Loucy (cell line): ENCODE measurements at regions not wholly inside any gene's neighbourhood (a gene's known extent, or its start where the extent isn't known, plus 50 kb on each side); places are given as distances from the start of the nearest gene placed in this dataset.

Experiments used
- EZH2phosphoT487 ChIP-seq: fragments of 200-600 bp; IDR thresholded peaks from 2 replicates; pipeline ENCODE4 v1.6.1; 2018; ENCODE audit warnings: antibody characterized with exemption, mild to moderate bottlenecking, moderate library complexity, borderline replicate concordance
- TF ChIP-seq, protein P1 (sequence below): fragments of 200-600 bp; sonication (generic); conservative IDR thresholded peaks from 2 replicates; pipeline ENCODE4 v1.5.1; 2014; ENCODE audit warnings: mild to moderate bottlenecking, antibody characterized with exemption, low read length

DNA sequence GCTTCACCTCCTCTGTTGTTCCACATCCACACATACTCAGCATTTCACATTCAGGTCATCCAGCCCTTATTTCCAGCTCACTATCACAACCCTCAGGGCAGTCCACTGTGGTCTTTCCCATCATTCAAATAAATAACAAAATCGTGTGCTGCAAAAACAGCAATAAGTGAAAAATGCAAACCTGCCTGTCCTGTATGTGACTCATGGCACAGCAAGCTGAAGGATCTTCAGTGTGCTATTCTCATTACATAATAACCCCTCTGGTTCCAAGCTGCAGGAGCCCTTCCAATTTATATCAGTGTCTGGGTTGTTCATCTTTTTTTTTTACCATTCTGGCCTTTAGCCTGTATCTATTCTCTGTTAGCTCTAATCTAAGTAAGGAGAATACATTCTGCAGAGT lies 185.3 kb upstream of the UBE2E2 start:
- TF ChIP-seq, protein P1, sequence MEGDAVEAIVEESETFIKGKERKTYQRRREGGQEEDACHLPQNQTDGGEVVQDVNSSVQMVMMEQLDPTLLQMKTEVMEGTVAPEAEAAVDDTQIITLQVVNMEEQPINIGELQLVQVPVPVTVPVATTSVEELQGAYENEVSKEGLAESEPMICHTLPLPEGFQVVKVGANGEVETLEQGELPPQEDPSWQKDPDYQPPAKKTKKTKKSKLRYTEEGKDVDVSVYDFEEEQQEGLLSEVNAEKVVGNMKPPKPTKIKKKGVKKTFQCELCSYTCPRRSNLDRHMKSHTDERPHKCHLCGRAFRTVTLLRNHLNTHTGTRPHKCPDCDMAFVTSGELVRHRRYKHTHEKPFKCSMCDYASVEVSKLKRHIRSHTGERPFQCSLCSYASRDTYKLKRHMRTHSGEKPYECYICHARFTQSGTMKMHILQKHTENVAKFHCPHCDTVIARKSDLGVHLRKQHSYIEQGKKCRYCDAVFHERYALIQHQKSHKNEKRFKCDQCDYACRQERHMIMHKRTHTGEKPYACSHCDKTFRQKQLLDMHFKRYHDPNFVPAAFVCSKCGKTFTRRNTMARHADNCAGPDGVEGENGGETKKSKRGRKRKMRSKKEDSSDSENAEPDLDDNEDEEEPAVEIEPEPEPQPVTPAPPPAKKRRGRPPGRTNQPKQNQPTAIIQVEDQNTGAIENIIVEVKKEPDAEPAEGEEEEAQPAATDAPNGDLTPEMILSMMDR = no peak
- no peak for TF ChIP-seq EZH2phosphoT487
